IMR-90 (cell line): ENCODE measurements at regions not wholly inside any gene's neighbourhood (a gene's known extent, or its start where the extent isn't known, plus 50 kb on each side); places are given as distances from the start of the nearest gene placed in this dataset.

Source experiments
- ATAC-seq: fragments of 200-7000 bp; cut with Tn5 transposase; 2 replicates; pipeline ENCODE4 v1.9.1; 2020; ENCODE audit warnings: low read depth, mild to moderate bottlenecking, moderate library complexity
- BruUV-seq: library from RNA; stranded (reverse); fragments of 400-500 nt; replicated peaks from 2 replicates; lab custom pipeline; 2021; lab: Mats Ljungman, UMichigan
- CTCF ChIA-PET: fragments of 300-600 bp; formaldehyde crosslinking; extraction: SDS; loops from one replicate; lab custom pipeline; 2021; ENCODE audit warnings: antibody characterized with exemption; lab: Yijun Ruan, JAX
- POLR2A ChIA-PET: fragments of 300-600 bp; sonication (Branson Sonifier 250); formaldehyde crosslinking; loops from one replicate; lab custom pipeline; 2022; ENCODE audit warnings: antibody characterized with exemption; ENCODE audit not compliant: unreplicated experiment; lab: Charles Lee
- DNase-seq: peaks from one replicate; pipeline ENCODE4 v3.0.0; 2013
- H2AFZ ChIP-seq: replicated peaks from 2 replicates; pipeline ENCODE3; 2013; ENCODE audit warnings: low read length, mild to moderate bottlenecking; ENCODE audit not compliant: poor library complexity
- H2AK5ac ChIP-seq: 2 replicates; pipeline ENCODE4 v1.6.1; 2013; ENCODE audit warnings: low read depth, low read length, inconsistent platforms
- H2AK9ac ChIP-seq: replicated peaks from 2 replicates; pipeline ENCODE3; 2013; ENCODE audit warnings: mild to moderate bottlenecking, low read depth, low read length, moderate library complexity; ENCODE audit not compliant: poor library complexity
- H2BK120ac ChIP-seq: 2 replicates; pipeline ENCODE4 v1.6.1; 2013; ENCODE audit warnings: low read depth, low read length, inconsistent platforms
- H2BK15ac ChIP-seq: 3 replicates; pipeline ENCODE4 v1.6.1; 2013; ENCODE audit warnings: low read depth, low read length, inconsistent platforms
- H2BK20ac ChIP-seq: 2 replicates; pipeline ENCODE4 v1.6.1; 2013; ENCODE audit warnings: low read depth, mild to moderate bottlenecking, inconsistent platforms, low read length, moderate library complexity
- H2BK5ac ChIP-seq: 2 replicates; pipeline ENCODE4 v1.6.1; 2013; ENCODE audit warnings: mild to moderate bottlenecking, low read depth, low read length, inconsistent platforms; ENCODE audit not compliant: poor library complexity, severe bottlenecking
- H3K14ac ChIP-seq: replicated peaks from 2 replicates; pipeline ENCODE4 v1.6.1; 2013; ENCODE audit warnings: low read depth, low read length, inconsistent platforms
- H3K18ac ChIP-seq: 2 replicates; pipeline ENCODE4 v1.6.1; 2013; ENCODE audit warnings: low read depth, low read length, control low read depth
- H3K23ac ChIP-seq: 2 replicates; pipeline ENCODE4 v1.6.1; 2013; ENCODE audit warnings: low read depth, low read length, inconsistent platforms
- H3K27ac ChIP-seq: 2 replicates; pipeline ENCODE4 v1.5.1; 2013; ENCODE audit warnings: mild to moderate bottlenecking, control low read depth, low read length; ENCODE audit not compliant: insufficient read depth
- H3K27me3 ChIP-seq: 2 replicates; pipeline ENCODE4 v1.6.1; 2013; ENCODE audit warnings: low read length; ENCODE audit not compliant: control insufficient read depth, insufficient read depth
- H3K36me3 ChIP-seq: 2 replicates; pipeline ENCODE4 v1.6.1; 2013; ENCODE audit warnings: low read length, mixed read lengths; ENCODE audit not compliant: control insufficient read depth, insufficient read depth
- H3K4ac ChIP-seq: 2 replicates; pipeline ENCODE4 v1.6.1; 2013; ENCODE audit warnings: low read depth, low read length, inconsistent platforms
- H3K4me1 ChIP-seq: 2 replicates; pipeline ENCODE4 v1.6.1; 2013; ENCODE audit warnings: low read length, mixed read lengths; ENCODE audit not compliant: control insufficient read depth, insufficient read depth
- H3K4me2 ChIP-seq: 2 replicates; pipeline ENCODE4 v1.6.1; 2013; ENCODE audit warnings: low read depth, mild to moderate bottlenecking, control low read depth, low read length, moderate library complexity
- H3K4me3 ChIP-seq: 2 replicates; pipeline ENCODE4 v1.5.1; 2013; ENCODE audit warnings: low read depth, mild to moderate bottlenecking, control low read depth, low read length, moderate library complexity; ENCODE audit not compliant: insufficient read depth
- H3K56ac ChIP-seq: 2 replicates; pipeline ENCODE4 v1.6.1; 2013; ENCODE audit warnings: low read length, inconsistent platforms; ENCODE audit not compliant: insufficient read depth; ENCODE audit errors: extremely low read depth
- H3K79me1 ChIP-seq, 2 experiments: 2 replicates each; pipeline ENCODE4 v1.6.1; 2013; ENCODE audit warnings: low read length in 2 of 2, inconsistent platforms in 1 of 2, low read depth in 1 of 2
- H3K9ac ChIP-seq: 2 replicates; pipeline ENCODE4 v1.6.1; 2013; ENCODE audit warnings: low read depth, low read length, control low read depth
- H3K9me1 ChIP-seq: 2 replicates; pipeline ENCODE4 v1.6.1; 2013; ENCODE audit warnings: low read length, inconsistent platforms; ENCODE audit not compliant: insufficient read depth
- H3K9me3 ChIP-seq: 2 replicates; pipeline ENCODE4 v1.6.1; 2013; ENCODE audit warnings: low read length; ENCODE audit not compliant: control insufficient read depth, insufficient read depth
- H4K20me1 ChIP-seq: 2 replicates; pipeline ENCODE4 v1.6.1; 2013; ENCODE audit warnings: low read length, inconsistent platforms; ENCODE audit not compliant: insufficient read depth
- H4K5ac ChIP-seq: 2 replicates; pipeline ENCODE4 v1.6.1; 2013; ENCODE audit warnings: mild to moderate bottlenecking, low read depth, low read length, control low read depth
- H4K8ac ChIP-seq, 2 experiments: 2 replicates each; pipeline ENCODE4 v1.6.1; 2013; ENCODE audit warnings: low read depth in 2 of 2, low read length in 2 of 2, control low read depth in 1 of 2, inconsistent platforms in 1 of 2
- H4K91ac ChIP-seq: 2 replicates; pipeline ENCODE4 v1.6.1; 2013; ENCODE audit warnings: low read depth, low read length, inconsistent platforms; ENCODE audit not compliant: insufficient read depth
- CHD1 ChIP-seq: IDR thresholded peaks from 2 replicates; pipeline ENCODE4 v1.6.1; 2012; ENCODE audit warnings: low read depth, low read length, improper control_type of control experiment
- MAFK ChIP-seq: IDR thresholded peaks from 2 replicates; pipeline ENCODE4 v1.6.1; 2012; ENCODE audit warnings: low read depth, low read length, improper control_type of control experiment
- SMC3 ChIP-seq: fragments of 150-350 bp; IDR thresholded peaks from 2 replicates; pipeline ENCODE4 v1.6.1; 2016; ENCODE audit warnings: low read depth, mild to moderate bottlenecking, antibody characterized with exemption, low read length, moderate library complexity
- WGBS, 2 experiments: methylation state at CpG; one replicate each; pipeline versions ENCODE4 v1.1.5 to v1.1.7; 2013; ENCODE audit warnings: missing lambda C conversion rate in 2 of 2; ENCODE audit not compliant: insufficient read length in 1 of 2; ENCODE audit errors: extremely low coverage in 2 of 2; 5-methylcytosine and 5-hydroxymethylcytosine counted together
- dilution Hi-C: fragments of 300-500 bp; cut with HindIII; formaldehyde crosslinking; loops from one replicate; pipeline ENCODE4 v1.14.3; 2018; ENCODE audit warnings: low sequenced_read_pairs; ENCODE audit not compliant: unreplicated experiment
- in situ Hi-C: fragments of 300-500 bp; cut with MboI; formaldehyde crosslinking; loops from 3 replicates; pipeline ENCODE4 v1.14.3; 2019; ENCODE audit warnings: low sequenced_read_pairs, inconsistent platforms, mixed read lengths
- intact Hi-C: fragments of 100-400 bp; cut with micrococcal nuclease; formaldehyde crosslinking; loops from 2 replicates; pipeline ENCODE4 v1.10.0; 2022

DNA sequence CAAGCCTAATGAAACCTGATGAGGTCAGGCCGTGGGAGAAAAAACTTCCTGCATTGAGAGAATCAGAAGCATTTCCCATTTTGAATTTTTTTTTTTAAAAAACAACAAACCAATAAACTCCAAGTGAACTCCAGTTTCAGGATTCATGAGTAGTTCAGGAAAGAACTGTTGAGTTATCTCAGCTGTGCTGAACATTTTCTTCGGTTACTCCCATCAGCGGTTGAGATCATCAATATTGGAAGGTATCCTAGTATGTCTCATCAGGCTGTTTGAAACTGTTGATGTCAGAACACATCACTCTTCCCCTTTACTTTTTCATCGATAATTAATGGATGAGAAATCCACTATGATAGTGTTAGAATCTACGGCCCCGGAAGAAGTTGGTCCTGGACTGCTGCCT lies 82.4 kb upstream of the ADGRG2 start:
- Histone ChIP-seq H4K8ac (no peak overlapping the region), H2AK9ac (no peak overlapping the region), H3K79me1 (no peaks in the 10 kb centered on the region), H3K9me1 (no peaks in the 10 kb centered on the region), H2AK5ac (no peak overlapping the region), H3K4me1 (no peaks in the 10 kb centered on the region), H3K36me3 (no peaks in the 10 kb centered on the region), H3K9me3 (no peaks in the 10 kb centered on the region), H2BK15ac (no peak overlapping the region), H4K5ac (no peak overlapping the region), H3K27ac (no peak overlapping the region), H3K4me3 (no peak overlapping the region), H3K56ac (no peak overlapping the region), H4K91ac (no peak overlapping the region), H3K27me3 (no peaks in the 10 kb centered on the region), H3K4me2 (no peak overlapping the region), H3K18ac (no peak overlapping the region), H3K23ac (no peak overlapping the region), H2BK20ac (no peak overlapping the region), H2BK120ac (no peak overlapping the region), H3K9ac (no peak overlapping the region), H2BK5ac (no peak overlapping the region), H4K20me1 (no peaks in the 10 kb centered on the region), H3K14ac (no peak overlapping the region), H3K4ac (no peak overlapping the region), H2AFZ (no peak overlapping the region)
- no peak for TF ChIP-seq SMC3
- TF ChIP-seq MAFK: no peak
- no peak for TF ChIP-seq CHD1
- ChIA-PET POLR2A (interaction anchor here (0.6 kb wide), 1 partner anchor 15 kb away, joined by 4 read pairs; no protein-coding TSS in a partner anchor), CTCF (no interaction called here)
- no peak for ATAC-seq
- dilution Hi-C loops (no loop called here), intact Hi-C loops (no loop called here), in situ Hi-C loops (no loop called here)
- no TSS peak for BruUV-seq
- no peak for DNase-seq
- no CpG with 5 or more reads among the region's 6 CpGs for WGBS, 2 experiments
